Endothelial cell of umbilical vein (primary cell): ENCODE measurements at regions not wholly inside any gene's neighbourhood (a gene's known extent, or its start where the extent isn't known, plus 50 kb on each side); places are given as distances from the start of the nearest gene placed in this dataset.
"Not testable (repeated sequence)": the region's sequence is repeated elsewhere in the genome, so short reads cannot be mapped to it uniquely, and the experiment has no call there.

Source experiments
- POLR2A ChIP-seq: IDR thresholded peaks from 2 replicates; pipeline ENCODE4 v1.6.1; 2012; ENCODE audit warnings: low read depth, mild to moderate bottlenecking, control low read depth, low read length
- TF ChIP-seq, protein P1 (sequence below), 2 donors: IDR thresholded peaks; 1 replicate in 1 of 2; 2 replicates in 1 of 2; pipeline ENCODE4 v1.5.1; 2011; ENCODE audit warnings: low read length in 2 of 2, mild to moderate bottlenecking in 2 of 2, moderate library complexity in 2 of 2, control low read depth in 1 of 2, inconsistent platforms in 1 of 2, low read depth in 1 of 2; ENCODE audit not compliant: insufficient read depth in 1 of 2; ENCODE audit errors: extremely low read depth in 1 of 2
- TF ChIP-seq, protein P2 (sequence below): IDR thresholded peaks from 2 replicates; pipeline ENCODE4 v1.6.1; 2011; ENCODE audit not compliant: insufficient read depth, insufficient read length

DNA sequence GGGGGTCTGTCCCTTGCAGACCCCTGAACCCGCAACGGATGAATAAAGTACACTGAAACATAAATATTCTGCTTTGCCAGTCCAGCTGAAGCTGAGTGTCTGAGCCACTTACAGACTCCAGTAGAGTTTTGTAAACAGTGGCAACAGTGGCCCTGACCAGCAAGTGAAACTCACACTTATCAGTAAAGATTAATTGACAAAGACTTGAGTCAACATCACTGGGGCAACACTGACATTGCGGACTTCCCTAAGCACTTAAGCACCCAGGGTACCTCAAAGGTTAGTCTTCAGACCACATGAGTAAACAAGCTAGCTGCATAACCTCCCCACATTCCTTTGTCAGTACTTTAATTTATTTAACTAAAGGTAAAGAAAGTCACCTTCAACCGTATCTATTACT lies 79.8 kb upstream of the HSFY2 start:
- TF ChIP-seq, protein P1, sequence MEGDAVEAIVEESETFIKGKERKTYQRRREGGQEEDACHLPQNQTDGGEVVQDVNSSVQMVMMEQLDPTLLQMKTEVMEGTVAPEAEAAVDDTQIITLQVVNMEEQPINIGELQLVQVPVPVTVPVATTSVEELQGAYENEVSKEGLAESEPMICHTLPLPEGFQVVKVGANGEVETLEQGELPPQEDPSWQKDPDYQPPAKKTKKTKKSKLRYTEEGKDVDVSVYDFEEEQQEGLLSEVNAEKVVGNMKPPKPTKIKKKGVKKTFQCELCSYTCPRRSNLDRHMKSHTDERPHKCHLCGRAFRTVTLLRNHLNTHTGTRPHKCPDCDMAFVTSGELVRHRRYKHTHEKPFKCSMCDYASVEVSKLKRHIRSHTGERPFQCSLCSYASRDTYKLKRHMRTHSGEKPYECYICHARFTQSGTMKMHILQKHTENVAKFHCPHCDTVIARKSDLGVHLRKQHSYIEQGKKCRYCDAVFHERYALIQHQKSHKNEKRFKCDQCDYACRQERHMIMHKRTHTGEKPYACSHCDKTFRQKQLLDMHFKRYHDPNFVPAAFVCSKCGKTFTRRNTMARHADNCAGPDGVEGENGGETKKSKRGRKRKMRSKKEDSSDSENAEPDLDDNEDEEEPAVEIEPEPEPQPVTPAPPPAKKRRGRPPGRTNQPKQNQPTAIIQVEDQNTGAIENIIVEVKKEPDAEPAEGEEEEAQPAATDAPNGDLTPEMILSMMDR (IDR thresholded peaks at IDR 0.05; ENCODE audit: extremely low read depth in 1 of 2, insufficient read depth in 1 of 2, low read depth in 1 of 2, low read length in 2 of 2): not testable (repeated sequence)
- TF ChIP-seq, protein P2, sequence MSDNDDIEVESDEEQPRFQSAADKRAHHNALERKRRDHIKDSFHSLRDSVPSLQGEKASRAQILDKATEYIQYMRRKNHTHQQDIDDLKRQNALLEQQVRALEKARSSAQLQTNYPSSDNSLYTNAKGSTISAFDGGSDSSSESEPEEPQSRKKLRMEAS: not testable (repeated sequence)
- TF ChIP-seq POLR2A: not testable (repeated sequence)
